Transverse colon (tissue), 3 donors: ENCODE measurements at regions not wholly inside any gene's neighbourhood (a gene's known extent, or its start where the extent isn't known, plus 50 kb on each side); places are given as distances from the start of the nearest gene placed in this dataset.

Source experiments
- CTCF ChIP-seq, 5 experiments: fragments of 200-600 bp in 3 of 5; fragments of 450-650 bp in 2 of 5; sonication (generic) in 3 of 5; IDR thresholded peaks; 1 replicate in 2 of 5; 2 replicates in 3 of 5; pipeline ENCODE4 v1.5.1; 2016 to 2017; ENCODE audit warnings: antibody characterized with exemption in 5 of 5, inconsistent platforms in 3 of 5, mild to moderate bottlenecking in 2 of 5, moderate library complexity in 1 of 5
- EP300 ChIP-seq: sonication (generic); formaldehyde crosslinking; IDR thresholded peaks from one replicate; pipeline ENCODE4 v1.6.1; 2017; ENCODE audit warnings: antibody characterized with exemption, low read depth
- POLR2A ChIP-seq: fragments of 450-650 bp; IDR thresholded peaks from one replicate; pipeline ENCODE4 v1.6.1; 2016; ENCODE audit warnings: antibody characterized with exemption, mild to moderate bottlenecking, moderate library complexity

- TF ChIP-seq EP300, result no peak
- TF ChIP-seq CTCF (IDR thresholded peaks at IDR 0.05), result no peak
- no peak for TF ChIP-seq POLR2A
Measured at GRCh38 chr1:115506518-115506917, 135.3 kb upstream of the VANGL1 start.
